Sigmoid colon (tissue), 6 donors: ENCODE measurements at regions not wholly inside any gene's neighbourhood (a gene's known extent, or its start where the extent isn't known, plus 50 kb on each side); places are given as distances from the start of the nearest gene placed in this dataset.
"Not testable (repeated sequence)": the region's sequence is repeated elsewhere in the genome, so short reads cannot be mapped to it uniquely, and the experiment has no call there.

Experiments used
- DNase-seq: peaks from one replicate; pipeline ENCODE4 v3.0.0-alpha.2; 2019
- H3K27ac ChIP-seq, 4 donors: fragments of 200-600 bp; sonication (generic); one replicate each; pipeline ENCODE4 v1.5.1; 2016 to 2019; ENCODE audit warnings: mild to moderate bottlenecking in 1 of 4
- H3K27me3 ChIP-seq, 3 donors: fragments of 200-600 bp; sonication (generic); one replicate each; pipeline ENCODE4 v1.5.1; 2019; ENCODE audit warnings: mild to moderate bottlenecking in 1 of 3
- H3K36me3 ChIP-seq, 4 donors: fragments of 200-600 bp; sonication (generic); one replicate each; pipeline ENCODE4 v1.5.1; 2016 to 2019
- H3K4me1 ChIP-seq, 4 donors: fragments of 200-600 bp; sonication (generic); one replicate each; pipeline ENCODE4 v1.5.1; 2017 to 2019
- H3K4me3 ChIP-seq, 4 donors: fragments of 200-600 bp; sonication (generic); one replicate each; pipeline ENCODE4 v1.5.1; 2017 to 2019; ENCODE audit warnings: mild to moderate bottlenecking in 2 of 4, moderate library complexity in 1 of 4
- H3K9me3 ChIP-seq, 4 donors: fragments of 200-600 bp in 3 of 4; sonication (generic) in 3 of 4; one replicate each; pipeline versions ENCODE4 v1.5.1 to v1.6.1; 2013 to 2019
- CTCF ChIP-seq, 4 experiments: fragments of 450-650 bp in 3 of 4; fragments of 200-600 bp in 1 of 4; IDR thresholded peaks; one replicate each; pipeline ENCODE4 v1.5.1; 2016 to 2019; ENCODE audit warnings: antibody characterized with exemption in 4 of 4, mild to moderate bottlenecking in 3 of 4, moderate library complexity in 2 of 4
- EP300 ChIP-seq, 4 donors: sonication (generic); formaldehyde crosslinking; IDR thresholded peaks; one replicate each; pipeline ENCODE4 v1.6.1; 2017; ENCODE audit warnings: antibody characterized with exemption in 4 of 4
- POLR2A ChIP-seq, 2 donors: fragments of 450-650 bp; IDR thresholded peaks; one replicate each; pipeline ENCODE4 v1.6.1; 2016; ENCODE audit warnings: antibody characterized with exemption in 2 of 2, mild to moderate bottlenecking in 2 of 2, moderate library complexity in 2 of 2
- POLR2AphosphoS5 ChIP-seq, 4 donors: sonication (generic); formaldehyde crosslinking; IDR thresholded peaks; one replicate each; pipeline ENCODE4 v1.6.1; 2017; ENCODE audit warnings: antibody characterized with exemption in 4 of 4
- WGBS, 2 donors: extraction: QIAGEN DNeasy Blood & Tissue Kit; methylation state at CpG; one replicate each; pipeline ENCODE4 v1.1.7; 2013; 5-methylcytosine and 5-hydroxymethylcytosine counted together
- intact Hi-C: fragments of 100-400 bp; cut with DNase I; formaldehyde crosslinking; loops from one replicate; pipeline ENCODE4 v1.15.1; 2023
- donor health status: healthy with polysubstance abuse.
- donor health status: healthy.

GRCh38 chr6:27777126-27777525 is 135.1 kb downstream of the OR2B2 start:
- H3K9me3 ChIP-seq, result no peaks in the 10 kb centered on the region
- no peaks in the 10 kb centered on the region for H3K36me3 ChIP-seq
- no peak overlapping the region for H3K27ac ChIP-seq
- H3K4me3 ChIP-seq, result no peak overlapping the region
- intact Hi-C loops, result no loop called here
- WGBS, 2 donors, result 76 to 87% methylated on average over 10 of the region's 10 CpGs
- peaks cover 0 to 3% (median 2%) of the 10 kb centered on the region in 4 donors for H3K4me1 ChIP-seq
- peaks cover 0 to 28% (median 12%) of the 10 kb centered on the region in 3 donors for H3K27me3 ChIP-seq
- TF ChIP-seq CTCF (IDR thresholded peaks at IDR 0.05) (no peak), POLR2A (IDR thresholded peaks at IDR 0.05) (no peak), POLR2AphosphoS5 (IDR thresholded peaks at IDR 0.05) (no peak), EP300 (IDR thresholded peaks at IDR 0.05) (no peak)
- no peak for DNase-seq

GRCh38 chr6:27776504-27776903 is 135.7 kb downstream of the OR2B2 start:
- Histone ChIP-seq H3K9me3 (no peaks in the 10 kb centered on the region), H3K27ac (no peak overlapping the region), H3K27me3 (peaks cover 0 to 28% (median 18%) of the 10 kb centered on the region in 3 donors), H3K4me1 (peaks cover 0 to 5% (median 4%) of the 10 kb centered on the region in 4 donors), H3K4me3 (no peak overlapping the region), H3K36me3 (no peaks in the 10 kb centered on the region)
- TF ChIP-seq POLR2A (IDR thresholded peaks at IDR 0.05) (no peak), POLR2AphosphoS5 (IDR thresholded peaks at IDR 0.05) (no peak), EP300 (IDR thresholded peaks at IDR 0.05) (no peak), CTCF (IDR thresholded peaks at IDR 0.05) (no peak)
- WGBS, 2 donors, result 94 to 97% methylated on average over 4 of the region's 4 CpGs
- intact Hi-C loops, result no loop called here
- no peak for DNase-seq

- 20 to 75% methylated on average over 9 of the region's 9 CpGs for WGBS, 2 donors
- H3K9me3 ChIP-seq, result no peaks in the 10 kb centered on the region
- peaks cover 0 to 5% (median 4%) of the 10 kb centered on the region in 4 donors for H3K4me1 ChIP-seq
- intact Hi-C loops, result no loop called here
- peaks cover 0 to 35% (median 22%) of the 10 kb centered on the region in 3 donors for H3K27me3 ChIP-seq
- H3K36me3 ChIP-seq, result no peaks in the 10 kb centered on the region
- no peak overlapping the region for H3K27ac ChIP-seq
- TF ChIP-seq POLR2A (IDR thresholded peaks at IDR 0.05), result no peak
- TF ChIP-seq EP300 (IDR thresholded peaks at IDR 0.05), result no peak
- TF ChIP-seq POLR2AphosphoS5 (IDR thresholded peaks at IDR 0.05), result no peak
- no peak for TF ChIP-seq CTCF (IDR thresholded peaks at IDR 0.05)
- DNase-seq, result no peak
- H3K4me3 ChIP-seq, result no peak overlapping the region
Measured at GRCh38 chr6:27775796-27776184, 136.4 kb downstream of the OR2B2 start.

- intact Hi-C loops, H3K4me3 ChIP-seq, H3K9me3 ChIP-seq, H3K4me1 ChIP-seq, H3K27ac ChIP-seq, H3K36me3 ChIP-seq, DNase-seq: not testable (repeated sequence)
- WGBS, 2 donors, result 34 to 64% methylated on average over 5 of the region's 5 CpGs
- peaks cover 0 to 40% (median 22%) of the 10 kb centered on the region in 3 donors for H3K27me3 ChIP-seq
Measured at GRCh38 chr6:27775138-27775795, 136.9 kb downstream of the OR2B2 start.

GRCh38 chr6:27774264-27774600 is 138.0 kb downstream of the OR2B2 start:
- intact Hi-C loops, DNase-seq: not testable (repeated sequence)

GRCh38 chr6:27773542-27774263 is 138.5 kb downstream of the OR2B2 start:
- intact Hi-C loops, result loop anchor here (2.0 kb wide), 1 partner anchor 17 kb away; no protein-coding TSS in a partner anchor
- not testable (repeated sequence) for H3K27ac ChIP-seq, H3K4me3 ChIP-seq, H3K36me3 ChIP-seq, H3K4me1 ChIP-seq, DNase-seq, H3K9me3 ChIP-seq
- peaks cover 0 to 47% (median 22%) of the 10 kb centered on the region in 3 donors for H3K27me3 ChIP-seq
- WGBS, 2 donors, result 32 to 49% methylated on average over 10 of the region's 10 CpGs

More at GRCh38 chr6:27774264-27774600, 138.0 kb downstream of the OR2B2 start:
- H3K36me3 ChIP-seq, H3K4me3 ChIP-seq, H3K4me1 ChIP-seq, H3K9me3 ChIP-seq, H3K27ac ChIP-seq: not testable (repeated sequence)
- 55 to 65% methylated on average over 8 of the region's 8 CpGs for WGBS, 2 donors
- peaks cover 0 to 47% (median 22%) of the 10 kb centered on the region in 3 donors for H3K27me3 ChIP-seq
